ENCODE measurements at regions not wholly inside any gene's neighbourhood (a gene's known extent, or its start where the extent isn't known, plus 50 kb on each side); places are given as distances from the start of the nearest gene placed in this dataset.
"Not testable (repeated sequence)": the region's sequence is repeated elsewhere in the genome, so short reads cannot be mapped to it uniquely, and the experiment has no call there.

GRCh38 chr15:54840621-54841398, 355.9 kb downstream of the RSL24D1 start:
- no peak for DNase-seq

GRCh38 chr15:54839379-54839778, 357.4 kb downstream of the RSL24D1 start:
- DNase-seq, result no peak

GRCh38 chr15:54836052-54836795, 360.5 kb downstream of the RSL24D1 start:
- no peak for DNase-seq

- DNase-seq, result no peak
These were observed 366.9 kb downstream of the RSL24D1 start for GRCh38 chr15:54829821-54830220.

- DNase-seq, result no peak
These were observed 375.9 kb downstream of the RSL24D1 start for GRCh38 chr15:54820811-54821210.

GRCh38 chr15:54820098-54820497, 376.6 kb downstream of the RSL24D1 start:
- no peak for DNase-seq

GRCh38 chr15:54816401-54816800, 380.3 kb downstream of the RSL24D1 start:
- no peak for DNase-seq

GRCh38 chr15:54815556-54815955, 381.2 kb downstream of the RSL24D1 start:
- DNase-seq, result no peak

- no peak for DNase-seq
These were observed 384.4 kb downstream of the RSL24D1 start for GRCh38 chr15:54812383-54812782.

GRCh38 chr15:54810496-54810895, 386.2 kb downstream of the RSL24D1 start:
- DNase-seq, result no peak

GRCh38 chr15:54810031-54810430, 386.7 kb downstream of the RSL24D1 start:
- DNase-seq, result no peak

- DNase-seq, result no peak
These were observed 388.4 kb downstream of the RSL24D1 start for GRCh38 chr15:54808321-54808720.

- no peak for DNase-seq
These were observed 392.8 kb downstream of the RSL24D1 start for GRCh38 chr15:54803987-54804386.

GRCh38 chr15:54803134-54803808, 393.5 kb downstream of the RSL24D1 start:
- peak; percentile 33 for DNase-seq

- no peak for DNase-seq
These were observed 404.2 kb downstream of the RSL24D1 start for GRCh38 chr15:54792526-54792925.

- no peak for DNase-seq
These were observed 406.0 kb downstream of the RSL24D1 start for GRCh38 chr15:54790693-54791092.

GRCh38 chr15:54789376-54789775, 407.4 kb downstream of the RSL24D1 start:
- DNase-seq, result no peak

GRCh38 chr15:54781220-54781619, 415.5 kb downstream of the RSL24D1 start:
- DNase-seq, result not testable (repeated sequence)

- DNase-seq, result no peak
These were observed 417.5 kb downstream of the RSL24D1 start for GRCh38 chr15:54779271-54779670.

- DNase-seq, result no peak
These were observed 420.3 kb downstream of the RSL24D1 start for GRCh38 chr15:54776410-54776809.

GRCh38 chr15:54772663-54773062, 424.1 kb downstream of the RSL24D1 start:
- DNase-seq, result no peak

- DNase-seq, result not testable (repeated sequence)
These were observed 447.3 kb downstream of the RSL24D1 start for GRCh38 chr15:54749461-54749860.

- DNase-seq, result no peak
These were observed 474.3 kb downstream of the RSL24D1 start for GRCh38 chr15:54722342-54722986.

Data from HCEC 1CT (cell line).